Dedifferentiated amniotic fluid mesenchymal stem cell (primary cell): ENCODE measurements at regions not wholly inside any gene's neighbourhood (a gene's known extent, or its start where the extent isn't known, plus 50 kb on each side); places are given as distances from the start of the nearest gene placed in this dataset.
A peak's percentile ranks its signal among the peaks of the same experiment; 100 is the strongest.
"Not testable (repeated sequence)": the region's sequence is repeated elsewhere in the genome, so short reads cannot be mapped to it uniquely, and the experiment has no call there.

ENCODE experiments used
- DNase-seq: peaks from one replicate; pipeline ENCODE4 v3.0.0-alpha.2; 2016; ENCODE audit errors: extremely low spot score

GRCh38 chr2:186294248-186294888 lies 191.7 kb upstream of the ZC3H15 start:
- DNase-seq, result no peak

GRCh38 chr2:186299610-186300009 lies 186.4 kb upstream of the ZC3H15 start:
- DNase-seq, result no peak

- DNase-seq, result no peak
Observed at GRCh38 chr2:186302263-186302662, 183.8 kb upstream of the ZC3H15 start.

GRCh38 chr2:186303091-186303490 lies 183.0 kb upstream of the ZC3H15 start:
- no peak for DNase-seq

DNA sequence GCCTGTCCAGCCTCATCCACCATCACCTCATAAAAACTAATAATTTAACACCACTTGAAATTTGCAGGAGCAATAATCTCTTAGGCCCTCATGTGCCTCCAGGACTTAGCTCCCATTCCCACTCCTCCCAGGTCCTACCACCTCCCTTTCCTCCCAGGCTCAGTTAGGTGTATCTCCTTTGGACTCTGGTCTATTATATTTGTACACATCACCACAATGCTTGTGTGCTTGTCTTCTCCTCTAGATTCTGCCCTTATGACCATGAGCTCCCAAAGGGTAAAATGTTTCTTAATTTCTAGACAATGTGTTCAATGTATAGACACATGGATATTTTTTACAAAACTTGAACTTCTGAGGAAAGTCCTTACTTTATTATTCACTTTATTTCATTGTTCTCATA lies 182.0 kb upstream of the ZC3H15 start:
- no peak for DNase-seq

- no peak for DNase-seq
Observed at GRCh38 chr2:186306754-186307153, 179.3 kb upstream of the ZC3H15 start.

DNA sequence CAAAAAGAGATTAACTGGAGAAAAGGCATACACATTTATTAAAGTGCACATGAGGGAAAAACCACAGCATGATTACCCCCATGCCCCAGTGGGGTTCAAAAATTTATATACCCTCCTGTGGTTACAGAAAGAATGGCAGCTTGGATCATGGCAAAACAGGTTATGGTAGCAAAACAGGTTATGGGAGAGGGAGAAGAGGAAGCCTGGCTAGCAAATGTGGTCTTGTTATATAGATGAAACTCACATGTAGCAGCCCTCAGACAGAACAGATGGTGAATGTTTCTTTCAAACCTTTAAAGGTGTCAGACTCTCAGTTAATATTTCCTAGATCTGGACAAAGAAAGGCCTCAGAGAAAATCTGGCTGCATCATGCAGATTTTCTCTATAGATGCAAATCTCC lies 178.2 kb upstream of the ZC3H15 start:
- no peak for DNase-seq

DNA sequence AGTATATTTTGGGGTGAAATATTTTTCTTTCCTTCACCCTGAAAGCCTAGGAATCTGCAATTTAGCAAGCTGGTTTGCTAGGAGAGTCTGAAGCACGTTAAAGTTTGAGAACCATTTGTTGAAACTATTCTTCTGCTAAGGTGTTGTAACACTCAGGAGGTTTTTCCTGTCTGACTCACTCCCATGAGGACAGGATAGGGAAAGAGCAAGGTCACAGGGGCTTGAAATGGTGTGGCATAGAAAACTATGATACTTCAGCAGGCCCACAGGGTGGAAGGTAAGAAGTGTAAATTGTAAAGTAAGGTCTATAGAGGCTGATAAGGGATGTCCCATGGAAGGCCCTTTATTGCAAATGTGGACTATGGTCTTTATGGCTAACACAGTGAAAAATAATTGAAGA lies 177.7 kb upstream of the ZC3H15 start:
- no peak for DNase-seq

DNA sequence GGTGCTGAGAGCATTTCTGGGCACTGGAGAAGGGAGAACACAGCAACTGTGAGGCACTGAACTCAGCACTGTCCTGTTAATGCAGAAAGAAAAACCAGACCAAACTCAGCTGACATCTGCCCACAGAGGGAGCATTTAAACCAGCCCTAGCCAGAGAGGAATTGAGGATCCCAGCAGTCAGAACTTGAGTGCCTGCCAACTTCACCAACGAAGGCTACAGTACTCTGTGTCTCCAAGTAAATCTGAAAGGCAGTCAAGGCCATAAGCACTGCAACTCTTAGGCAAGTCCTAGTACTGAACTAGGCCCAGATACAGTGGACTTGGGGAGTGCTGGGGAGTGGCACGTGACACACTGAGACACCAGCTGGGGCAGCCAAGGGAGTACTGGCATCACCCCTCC lies 176.2 kb upstream of the ZC3H15 start:
- DNase-seq, result no peak

DNA sequence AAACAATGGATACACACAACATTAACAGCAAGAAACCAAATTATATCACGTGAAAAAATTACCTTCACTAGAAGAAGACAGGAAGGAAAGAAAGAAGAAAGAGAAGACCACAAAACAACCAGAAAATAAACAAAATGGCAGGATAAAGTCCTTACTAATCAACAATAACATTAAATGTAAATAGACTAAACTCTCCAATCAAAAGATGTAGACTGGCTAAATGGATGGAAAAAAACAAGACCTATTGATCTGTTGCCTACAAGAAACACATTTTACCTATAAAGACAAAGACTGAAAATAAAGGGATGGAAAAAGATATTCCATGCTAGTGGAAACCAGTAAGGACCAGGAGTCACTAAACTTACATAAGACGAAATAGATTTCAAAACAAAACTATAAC lies 167.0 kb upstream of the ZC3H15 start:
- DNase-seq, result no peak

- no peak for DNase-seq
Observed at GRCh38 chr2:186325827-186326535, 160.1 kb upstream of the ZC3H15 start.

DNA sequence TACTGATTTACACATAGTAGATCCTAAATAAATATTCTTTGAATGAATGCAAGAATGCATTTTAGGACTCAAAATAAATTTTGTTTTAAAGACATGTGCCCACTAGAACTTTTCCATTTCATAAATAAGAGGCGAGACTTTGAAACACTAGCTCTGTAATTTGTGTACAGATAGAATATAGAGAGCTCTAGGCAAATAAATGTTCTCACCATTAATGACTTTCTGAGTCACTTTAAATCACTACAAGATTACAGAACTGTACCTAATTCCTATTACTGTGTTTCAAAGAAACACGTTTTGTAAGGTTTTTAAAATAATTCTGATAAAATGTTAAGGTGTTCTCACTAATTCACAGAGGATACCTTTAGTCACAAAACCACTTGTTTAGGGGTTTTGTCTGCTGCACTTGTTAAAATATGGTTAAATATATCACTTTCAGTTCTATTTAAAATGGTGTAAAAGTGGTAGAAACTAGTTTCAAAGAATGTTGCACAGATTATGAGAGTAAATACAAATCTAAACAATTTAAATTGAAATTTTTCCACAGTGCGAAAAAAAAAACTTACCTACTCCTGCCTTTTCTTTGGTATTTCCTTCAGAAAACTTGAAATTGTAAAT lies 158.7 kb upstream of the ZC3H15 start:
- no peak for DNase-seq

- peak; percentile 24 for DNase-seq
Observed at GRCh38 chr2:186328838-186329237, 157.2 kb upstream of the ZC3H15 start.

- no peak for DNase-seq
Observed at GRCh38 chr2:186330050-186330449, 156.0 kb upstream of the ZC3H15 start.

DNA sequence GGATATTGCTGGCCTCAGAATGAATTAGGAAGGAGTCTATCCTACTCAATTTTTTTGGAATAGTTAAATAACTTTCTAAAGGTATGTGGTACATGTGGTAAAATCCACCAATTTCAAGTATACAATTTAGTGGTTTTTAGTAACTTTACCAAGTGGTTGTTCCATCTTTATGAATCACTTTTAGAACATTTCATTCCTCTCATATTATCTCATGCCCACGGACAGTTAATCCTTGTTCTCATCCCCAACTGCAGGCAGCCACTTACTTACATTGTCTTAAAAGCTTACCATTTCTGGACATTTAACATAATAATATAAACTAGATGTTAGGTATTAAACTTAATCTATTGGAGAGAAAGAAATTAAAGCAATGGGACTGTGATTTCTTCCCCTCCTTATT lies 146.3 kb upstream of the ZC3H15 start:
- DNase-seq, result no peak

DNA sequence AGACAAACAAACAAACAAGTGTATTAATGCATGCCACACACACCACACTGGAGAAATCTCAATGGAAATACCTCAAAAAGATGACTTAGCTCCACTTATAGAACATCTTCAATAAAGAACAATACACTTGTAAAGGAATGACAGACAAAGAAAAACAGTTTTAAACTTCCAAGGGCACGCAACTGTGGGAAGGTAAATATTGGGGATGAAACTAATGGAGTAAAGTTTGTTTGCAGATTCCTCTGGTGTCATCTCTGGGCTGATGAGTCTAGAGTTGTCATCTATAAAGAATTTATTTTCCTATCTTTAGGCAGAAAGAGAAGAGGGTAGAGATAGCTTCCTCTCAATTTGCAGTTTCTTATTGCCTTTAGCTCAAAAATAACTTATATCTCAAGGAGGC lies 144.0 kb upstream of the ZC3H15 start:
- no peak for DNase-seq

GRCh38 chr2:186345745-186346144 lies 140.3 kb upstream of the ZC3H15 start:
- no peak for DNase-seq

DNA sequence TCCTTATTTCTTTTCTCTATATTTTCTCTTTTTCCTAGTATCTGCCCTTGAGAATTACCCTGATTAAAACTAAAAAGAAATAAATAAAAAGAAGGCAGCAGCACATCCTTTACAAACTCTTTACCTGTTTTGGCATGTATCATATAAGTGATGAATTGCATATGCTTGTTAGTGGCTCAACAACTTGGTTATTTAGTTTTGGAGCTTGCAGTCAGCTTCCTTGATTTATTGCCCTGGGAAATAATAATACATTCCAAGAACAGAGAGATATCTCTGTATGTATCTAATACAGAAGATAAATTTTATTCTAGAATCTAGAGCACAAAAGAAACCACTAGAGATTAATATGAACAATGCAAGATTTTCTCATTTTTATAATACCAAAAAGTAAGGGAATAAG lies 139.8 kb upstream of the ZC3H15 start:
- no peak for DNase-seq

- no peak for DNase-seq
Observed at GRCh38 chr2:186347472-186347871, 138.6 kb upstream of the ZC3H15 start.

GRCh38 chr2:186348200-186348599 lies 137.9 kb upstream of the ZC3H15 start:
- no peak for DNase-seq

DNA sequence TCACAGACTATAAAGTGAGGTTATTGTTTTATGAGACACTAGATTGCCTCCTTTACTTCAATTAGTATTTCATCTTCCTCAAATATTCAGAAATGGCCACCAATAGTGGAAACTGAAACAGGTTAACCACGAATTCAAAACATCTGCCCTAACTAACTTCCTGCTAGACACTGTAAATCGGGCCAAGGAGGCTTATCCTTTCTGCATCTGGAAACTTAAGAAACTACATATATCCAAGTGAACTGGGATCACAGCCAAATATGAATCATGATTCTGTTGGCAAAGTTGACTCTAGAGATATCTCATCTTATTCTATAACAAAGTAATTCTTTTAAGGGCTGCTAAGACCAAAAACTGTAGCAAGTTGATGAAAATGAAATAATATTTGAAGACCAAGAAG lies 136.6 kb upstream of the ZC3H15 start:
- DNase-seq, result peak; percentile 93

DNA sequence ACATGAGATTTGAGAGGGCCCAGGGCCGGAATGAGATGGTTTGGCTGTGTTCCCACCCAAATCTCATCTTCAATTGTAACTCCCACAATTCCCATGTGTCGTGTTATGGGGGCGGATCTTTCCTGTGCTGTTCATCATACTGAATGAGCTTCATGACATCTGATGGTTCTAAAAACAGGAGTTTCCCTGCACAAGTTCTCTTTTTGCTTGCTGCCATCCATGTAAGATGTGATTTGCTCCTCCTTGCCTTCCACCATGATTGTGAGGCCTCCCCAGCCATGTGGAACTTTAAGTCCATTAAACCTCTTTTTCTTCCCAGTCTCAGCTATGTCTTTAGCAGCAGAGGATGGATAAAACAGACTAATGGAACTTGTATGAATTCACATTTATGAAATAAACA lies 131.9 kb upstream of the ZC3H15 start:
- not testable (repeated sequence) for DNase-seq

DNA sequence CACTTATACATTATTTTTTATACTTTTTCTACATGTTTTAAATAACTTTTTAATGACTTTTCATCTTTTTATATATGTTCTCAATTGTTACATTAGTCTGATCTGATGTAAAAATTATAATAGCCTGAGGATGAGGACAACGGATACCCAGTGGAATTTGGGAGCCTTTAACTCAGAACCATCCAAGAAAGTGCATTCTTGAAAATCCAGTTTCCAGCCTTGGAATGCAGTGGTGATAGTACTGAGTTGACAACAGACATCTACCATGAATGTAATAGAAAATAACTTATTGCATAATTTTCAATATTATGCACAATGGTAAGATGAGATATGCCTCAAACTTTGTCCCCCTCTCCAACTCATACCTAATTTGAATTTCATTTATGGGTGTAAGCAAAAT lies 120.7 kb upstream of the ZC3H15 start:
- DNase-seq, result peak; percentile 28
